Transverse colon (tissue), 4 donors: ENCODE measurements at regions not wholly inside any gene's neighbourhood (a gene's known extent, or its start where the extent isn't known, plus 50 kb on each side); places are given as distances from the start of the nearest gene placed in this dataset.

Source experiments
- CTCF ChIP-seq, 5 experiments: fragments of 200-600 bp in 3 of 5; fragments of 450-650 bp in 2 of 5; sonication (generic) in 3 of 5; IDR thresholded peaks; 1 replicate in 2 of 5; 2 replicates in 3 of 5; pipeline ENCODE4 v1.5.1; 2016 to 2017; ENCODE audit warnings: antibody characterized with exemption in 5 of 5, inconsistent platforms in 3 of 5, mild to moderate bottlenecking in 2 of 5, moderate library complexity in 1 of 5
- EP300 ChIP-seq: sonication (generic); formaldehyde crosslinking; IDR thresholded peaks from one replicate; pipeline ENCODE4 v1.6.1; 2017; ENCODE audit warnings: antibody characterized with exemption, low read depth
- POLR2A ChIP-seq: fragments of 450-650 bp; IDR thresholded peaks from one replicate; pipeline ENCODE4 v1.6.1; 2016; ENCODE audit warnings: antibody characterized with exemption, mild to moderate bottlenecking, moderate library complexity
- POLR2AphosphoS5 ChIP-seq, 3 donors: sonication (generic); formaldehyde crosslinking; IDR thresholded peaks; one replicate each; pipeline ENCODE4 v1.6.1; 2016; ENCODE audit warnings: antibody characterized with exemption in 3 of 3

GRCh38 chr6:56786256-56786655, 143.6 kb upstream of the DST start:
- TF ChIP-seq POLR2A (no peak), CTCF (IDR thresholded peaks at IDR 0.05) (no peak), POLR2AphosphoS5 (IDR thresholded peaks at IDR 0.05) (no peak), EP300 (no peak)
